GM18502 (cell line): ENCODE measurements at regions not wholly inside any gene's neighbourhood (a gene's known extent, or its start where the extent isn't known, plus 50 kb on each side); places are given as distances from the start of the nearest gene placed in this dataset.
A peak's percentile ranks its signal among the peaks of the same experiment; 100 is the strongest.
"Not testable (repeated sequence)": the region's sequence is repeated elsewhere in the genome, so short reads cannot be mapped to it uniquely, and the experiment has no call there.

Source experiments
- ATAC-seq: cut with Tn5 transposase; IDR thresholded peaks from one replicate; pipeline ENCODE4 v1.9.1; 2021; ENCODE audit warnings: mild to moderate bottlenecking; ENCODE audit not compliant: unreplicated experiment, poor library complexity

- peak; percentile 91 for ATAC-seq
Observed at GRCh38 chr2:8488001-8488738, 193.7 kb upstream of the ID2 start.

- ATAC-seq: no peak
Observed at GRCh38 chr2:8489221-8489620, 192.6 kb upstream of the ID2 start.

- no peak for ATAC-seq
Observed at GRCh38 chr2:8489751-8490150, 192.1 kb upstream of the ID2 start.

- no peak for ATAC-seq
Observed at GRCh38 chr2:8490166-8490721, 191.6 kb upstream of the ID2 start.

GRCh38 chr2:8491296-8492027 lies 190.4 kb upstream of the ID2 start:
- no peak for ATAC-seq

GRCh38 chr2:8494151-8494550 lies 187.7 kb upstream of the ID2 start:
- no peak for ATAC-seq

- ATAC-seq: no peak
Observed at GRCh38 chr2:8494589-8494988, 187.3 kb upstream of the ID2 start.

- ATAC-seq: no peak
Observed at GRCh38 chr2:8495189-8495989, 186.5 kb upstream of the ID2 start.

GRCh38 chr2:8496079-8496478 lies 185.8 kb upstream of the ID2 start:
- ATAC-seq: no peak

GRCh38 chr2:8496617-8497016 lies 185.2 kb upstream of the ID2 start:
- ATAC-seq: no peak

- ATAC-seq: no peak
Observed at GRCh38 chr2:8498994-8499393, 182.9 kb upstream of the ID2 start.

- no peak for ATAC-seq
Observed at GRCh38 chr2:8500124-8501054, 181.5 kb upstream of the ID2 start.

GRCh38 chr2:8501061-8501720 lies 180.7 kb upstream of the ID2 start:
- no peak for ATAC-seq

GRCh38 chr2:8502316-8502715 lies 179.5 kb upstream of the ID2 start:
- no peak for ATAC-seq

- ATAC-seq: no peak
Observed at GRCh38 chr2:8505311-8505920, 176.4 kb upstream of the ID2 start.

GRCh38 chr2:8506746-8507145 lies 175.1 kb upstream of the ID2 start:
- ATAC-seq: no peak

GRCh38 chr2:8508766-8509165 lies 173.1 kb upstream of the ID2 start:
- no peak for ATAC-seq

GRCh38 chr2:8509621-8510020 lies 172.2 kb upstream of the ID2 start:
- no peak for ATAC-seq

GRCh38 chr2:8510055-8510454 lies 171.8 kb upstream of the ID2 start:
- ATAC-seq: not testable (repeated sequence)
